GM18858 (cell line): ENCODE measurements at regions not wholly inside any gene's neighbourhood (a gene's known extent, or its start where the extent isn't known, plus 50 kb on each side); places are given as distances from the start of the nearest gene placed in this dataset.
A peak's percentile ranks its signal among the peaks of the same experiment; 100 is the strongest.

Source experiments
- ATAC-seq: cut with Tn5 transposase; IDR thresholded peaks from one replicate; pipeline ENCODE4 v1.9.1; 2021; ENCODE audit not compliant: unreplicated experiment

GRCh38 chr15:59953392-59953883, 50.7 kb upstream of the FOXB1 start:
- ATAC-seq: no peak

DNA sequence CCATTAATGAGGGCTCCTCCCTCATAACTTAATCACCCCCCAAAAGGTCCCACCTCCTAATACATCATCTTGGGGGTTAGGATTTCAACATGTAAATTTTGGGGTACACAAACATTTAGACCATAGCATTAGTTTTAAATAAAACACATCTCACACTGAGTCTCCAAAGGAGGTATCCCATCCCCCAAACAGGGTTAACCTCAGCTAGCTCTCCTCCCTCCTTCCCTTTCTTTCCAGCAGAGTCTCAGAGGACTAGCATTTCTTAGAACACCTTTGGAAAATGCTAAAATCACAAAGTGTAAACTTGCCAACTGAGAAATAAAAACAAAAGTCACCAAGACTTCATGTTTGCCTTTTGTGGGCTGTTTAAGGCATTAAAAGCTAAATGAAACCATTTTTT, 51.2 kb upstream of the FOXB1 start:
- ATAC-seq: no peak

DNA sequence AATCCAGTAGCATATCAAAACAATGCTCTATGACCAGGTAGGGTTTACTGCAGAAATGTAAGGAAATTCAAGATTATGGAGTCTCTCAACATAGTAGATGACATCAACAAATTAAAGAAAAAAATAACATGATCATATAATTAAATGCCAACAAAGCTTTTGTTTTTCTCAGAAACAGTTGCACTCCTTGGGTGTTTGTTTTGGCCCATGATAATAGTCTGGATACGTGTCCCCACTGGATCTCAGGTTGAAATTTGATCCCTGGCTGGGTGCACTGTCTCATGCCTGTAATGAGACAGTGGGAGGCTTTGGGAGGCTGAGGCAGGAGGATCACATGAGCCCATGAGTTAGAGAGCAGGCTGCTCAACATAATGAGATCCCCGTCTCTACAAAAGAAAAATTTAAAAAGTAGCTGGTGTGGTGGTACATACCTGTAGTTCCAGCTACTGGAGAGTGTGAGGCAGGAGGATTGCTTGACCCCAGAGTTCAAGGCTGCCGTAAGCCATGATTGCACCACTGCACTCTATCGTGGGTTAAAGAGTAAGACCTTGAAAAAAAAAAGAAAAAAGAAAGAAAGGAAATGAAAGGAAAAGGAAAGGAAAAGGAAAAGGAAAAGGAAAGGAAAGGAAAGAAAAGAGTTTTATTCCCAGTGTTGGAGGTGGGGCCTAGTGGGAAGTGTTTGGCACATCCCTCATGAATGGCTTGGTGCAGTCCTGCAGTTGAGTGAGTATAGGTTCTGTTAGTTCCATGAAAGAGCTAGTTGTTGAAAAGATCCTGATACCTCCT, 53.3 kb upstream of the FOXB1 start:
- ATAC-seq: no peak

DNA sequence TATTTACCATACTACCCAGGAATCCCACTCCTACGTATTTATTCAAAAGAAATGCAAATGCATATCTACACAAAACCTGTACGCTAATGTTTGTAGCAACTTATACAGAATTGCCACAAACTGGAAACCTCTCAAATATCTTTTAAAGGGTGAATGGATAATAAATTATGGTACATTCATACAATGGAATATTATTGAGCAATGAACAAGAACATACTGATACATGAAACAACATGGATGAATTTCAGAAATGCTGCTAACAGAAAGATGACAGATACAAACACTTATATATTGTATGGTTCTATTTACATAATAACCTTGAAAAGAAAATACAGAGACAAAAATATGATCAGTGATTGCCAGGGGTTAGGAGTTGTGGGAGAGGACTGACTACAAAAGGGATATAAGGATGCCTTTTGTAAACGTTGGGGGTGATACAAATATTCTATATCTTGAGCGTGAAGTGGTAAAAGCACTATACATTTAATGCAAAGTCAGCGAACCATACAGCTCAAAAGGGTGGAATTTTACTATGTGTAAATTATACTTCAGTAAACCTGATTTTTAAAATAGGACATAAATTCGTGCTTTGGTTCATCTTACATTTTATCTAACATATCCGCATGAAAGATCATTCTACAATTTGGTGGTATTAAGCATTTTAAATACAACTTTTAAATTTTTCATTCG, 55.0 kb upstream of the FOXB1 start:
- ATAC-seq: no peak

- no peak for ATAC-seq
Observed at GRCh38 chr15:59946084-59946483, 58.0 kb upstream of the FOXB1 start.

- ATAC-seq: no peak
Observed at GRCh38 chr15:59945036-59945435, 59.1 kb upstream of the FOXB1 start.

- no peak for ATAC-seq
Observed at GRCh38 chr15:59941612-59942011, 62.5 kb upstream of the FOXB1 start.

GRCh38 chr15:59940928-59941327, 63.2 kb upstream of the FOXB1 start:
- no peak for ATAC-seq

DNA sequence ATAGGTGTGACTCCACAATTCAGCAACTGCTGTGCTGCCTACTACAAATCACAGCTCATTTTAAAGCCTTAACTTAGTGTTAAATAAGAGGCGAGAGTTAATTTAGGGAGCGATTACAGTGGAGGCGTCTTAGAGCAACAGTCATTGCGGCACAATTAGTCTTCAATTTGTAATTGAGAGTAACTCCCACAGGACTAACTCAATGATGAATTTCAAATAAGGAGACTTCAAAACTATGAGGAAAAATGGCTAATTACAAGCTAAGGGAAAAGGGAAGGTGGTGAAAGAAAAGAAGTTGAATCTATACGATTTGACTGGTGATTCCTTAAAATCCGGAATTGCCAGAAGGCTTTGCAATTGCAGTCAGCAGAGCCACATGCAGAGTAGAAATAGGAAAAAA, 63.7 kb upstream of the FOXB1 start:
- ATAC-seq: no peak

DNA sequence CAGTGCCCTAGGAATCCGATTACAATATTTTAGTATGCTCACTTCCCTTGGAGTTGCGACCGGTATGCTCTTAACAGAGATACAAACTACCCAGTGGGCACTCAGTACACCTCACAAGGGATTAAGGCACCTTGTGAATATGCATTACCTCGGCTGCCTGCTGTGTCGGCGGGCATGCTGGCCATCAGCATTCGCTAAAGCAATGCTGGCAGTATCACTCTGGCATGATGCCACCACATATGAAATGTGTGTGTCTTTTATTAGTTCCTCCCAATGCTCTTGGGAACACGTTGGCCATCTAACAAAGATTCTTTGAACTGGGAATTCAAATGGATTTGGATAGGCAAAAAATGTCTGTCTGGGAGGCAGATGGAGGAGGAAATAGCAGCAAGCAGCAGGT, 67.4 kb upstream of the FOXB1 start:
- no peak for ATAC-seq

DNA sequence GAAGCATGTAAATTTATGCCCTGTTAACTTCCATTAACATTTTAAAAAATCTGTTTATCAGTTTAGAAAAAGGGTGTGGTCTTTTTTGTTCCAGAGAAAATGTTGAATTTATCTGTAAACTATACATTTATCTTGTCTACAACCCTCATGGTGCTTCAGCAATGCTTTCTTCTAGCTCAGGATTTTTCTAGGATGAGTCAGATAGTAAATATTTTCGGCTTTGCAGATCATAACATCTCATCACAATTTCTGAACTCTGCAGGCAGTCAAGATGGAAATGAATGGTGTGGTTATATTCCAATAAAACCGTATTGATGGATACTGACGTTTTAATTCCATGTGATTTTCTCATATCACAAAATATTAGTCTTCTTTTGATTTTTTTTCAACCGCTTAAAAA, 70.5 kb upstream of the FOXB1 start:
- no peak for ATAC-seq

GRCh38 chr15:59931646-59932261, 72.4 kb upstream of the FOXB1 start:
- ATAC-seq: no peak

DNA sequence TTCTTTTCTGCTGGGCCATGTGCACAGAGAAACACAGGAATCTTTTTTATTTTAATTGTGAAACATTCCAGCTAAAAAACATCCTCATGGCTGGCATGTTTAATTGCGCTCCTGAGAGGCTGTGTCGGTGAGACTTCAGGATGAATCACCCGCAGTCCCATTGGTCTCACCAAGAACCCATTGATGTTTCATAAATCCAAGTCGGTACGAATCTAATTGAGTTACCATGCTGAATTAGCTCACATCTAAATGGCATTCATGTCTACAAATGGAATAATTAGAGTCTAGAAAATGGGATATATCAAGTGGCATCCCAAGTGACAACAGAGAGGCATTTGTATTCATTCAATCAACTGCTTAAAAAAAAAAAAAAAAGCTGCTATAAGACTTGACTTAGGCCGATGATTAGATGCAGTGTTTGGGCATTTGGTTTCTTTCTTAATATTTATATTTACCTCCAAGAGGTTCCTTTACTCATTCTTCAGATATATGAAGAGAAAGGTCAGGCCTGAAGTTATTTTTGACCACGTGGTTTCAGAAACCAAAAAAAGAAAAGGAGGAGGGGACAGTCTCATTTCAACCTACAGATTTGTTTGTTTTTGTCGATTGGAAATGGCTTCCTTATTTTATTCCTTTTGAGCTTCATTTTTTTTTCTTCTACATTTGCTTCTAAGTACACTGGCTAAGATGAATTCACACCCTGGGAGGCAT, 79.1 kb upstream of the FOXB1 start:
- ATAC-seq: no peak

- ATAC-seq: no peak
Observed at GRCh38 chr15:59924096-59924495, 80.0 kb upstream of the FOXB1 start.

GRCh38 chr15:59923508-59923907, 80.6 kb upstream of the FOXB1 start:
- ATAC-seq: no peak

DNA sequence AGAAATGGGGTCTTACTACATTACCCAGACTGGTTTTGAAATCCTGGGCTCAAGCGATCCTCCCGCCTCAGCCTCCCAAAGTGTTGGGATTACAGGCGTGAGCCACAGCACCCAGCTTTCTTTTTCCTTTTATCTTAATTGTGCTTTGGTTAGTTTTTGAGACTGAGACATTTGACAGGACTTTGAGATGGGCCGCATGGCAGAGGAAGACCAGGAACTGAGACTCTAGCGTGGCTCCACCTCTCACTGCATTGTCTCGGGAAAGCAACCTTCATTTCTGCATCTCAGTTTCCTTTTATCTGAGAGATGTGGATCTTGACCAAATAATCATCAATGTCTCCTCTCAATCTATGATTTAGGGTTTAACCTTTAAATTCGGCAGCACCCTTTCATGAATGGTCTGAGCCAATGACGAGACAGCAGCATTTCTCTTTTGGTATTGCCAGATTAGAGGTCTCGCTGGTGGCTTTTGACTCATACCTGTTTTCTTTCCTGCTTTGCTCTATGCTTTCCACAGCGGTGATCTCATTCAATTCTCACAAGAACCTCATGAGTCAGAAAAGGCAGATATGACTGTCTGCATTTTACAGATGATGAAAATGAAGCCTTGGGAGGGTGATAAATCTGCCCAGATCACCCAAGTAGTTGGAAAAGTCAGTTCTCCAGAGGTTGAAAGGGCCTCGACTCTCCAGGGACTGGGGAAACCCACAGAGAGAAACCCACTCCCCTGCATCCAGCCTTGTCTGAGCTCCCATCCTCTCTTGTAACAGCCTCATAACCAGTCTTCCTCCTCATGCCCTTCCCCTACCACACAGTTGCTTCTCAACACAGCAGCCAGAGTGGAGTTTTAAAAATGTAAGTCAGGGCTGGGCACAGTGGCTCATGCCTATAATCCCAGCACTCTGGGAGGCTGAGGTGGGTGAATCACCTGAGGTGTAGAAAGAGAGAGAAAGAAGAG, 84.8 kb upstream of the FOXB1 start:
- peak; percentile 91 for ATAC-seq

DNA sequence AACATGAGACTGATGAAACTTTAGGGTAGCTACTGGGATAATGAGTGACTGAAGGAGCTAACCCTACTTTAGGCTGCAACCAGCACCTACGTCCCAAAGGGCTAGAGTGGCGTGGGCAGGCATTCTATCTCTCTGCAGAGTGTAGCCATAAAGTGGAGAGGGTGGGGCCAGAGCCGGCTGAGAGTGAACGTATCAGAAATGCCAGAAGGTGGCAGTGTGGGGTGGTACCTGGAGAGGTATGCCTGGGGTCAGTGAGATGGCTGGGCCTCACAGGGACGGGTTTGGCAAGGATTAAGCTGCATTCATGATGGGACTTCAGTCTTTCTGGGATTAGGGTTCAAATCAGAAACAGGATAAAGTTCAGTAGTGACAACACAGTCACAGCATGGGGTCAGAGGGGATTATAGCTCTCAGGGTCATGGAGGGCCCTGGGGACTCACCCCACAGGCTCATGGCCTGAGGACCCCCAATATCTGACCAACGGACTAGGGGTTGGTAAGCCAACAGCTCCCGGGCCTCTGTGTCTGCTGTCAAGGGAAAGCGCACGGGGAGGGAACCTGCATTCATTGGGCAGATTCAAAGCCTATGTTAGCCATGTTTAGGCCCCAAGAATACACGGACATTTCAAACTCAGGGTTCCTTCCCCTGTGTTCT, 86.5 kb upstream of the FOXB1 start:
- ATAC-seq: no peak

GRCh38 chr15:59906046-59906445, 98.1 kb upstream of the FOXB1 start:
- ATAC-seq: no peak

DNA sequence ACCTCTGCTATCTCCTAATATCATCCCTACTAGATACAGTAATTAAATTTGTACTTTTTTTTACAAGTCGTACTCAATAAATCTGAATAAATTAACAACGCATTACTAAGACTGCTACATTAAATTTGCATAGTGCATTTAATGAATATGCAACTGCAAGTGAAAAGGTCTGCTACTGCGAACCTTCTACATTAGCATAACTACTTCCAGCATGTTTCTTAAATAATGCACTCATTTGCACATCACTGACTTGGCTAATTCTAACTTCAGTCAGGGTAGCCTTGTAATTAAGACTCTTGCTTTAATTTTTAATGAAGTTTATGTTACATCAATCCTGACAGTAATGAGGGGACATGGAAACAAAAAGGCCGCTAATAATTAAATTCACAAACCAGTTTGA, 98.9 kb upstream of the FOXB1 start:
- ATAC-seq: no peak
